H9 (cell line): ENCODE measurements at regions not wholly inside any gene's neighbourhood (a gene's known extent, or its start where the extent isn't known, plus 50 kb on each side); places are given as distances from the start of the nearest gene placed in this dataset.

ENCODE experiments used
- DNase-seq: peaks from one replicate; pipeline ENCODE4 v3.0.0-alpha.2; 2017
- H2AFZ ChIP-seq: one replicate; pipeline ENCODE4 v1.6.1; 2013; ENCODE audit warnings: mild to moderate bottlenecking, low read length, control low read depth, moderate library complexity
- H2AK5ac ChIP-seq: 2 replicates; pipeline ENCODE4 v1.6.1; 2013; ENCODE audit warnings: low read length, control low read depth, mixed read lengths; ENCODE audit not compliant: insufficient read length
- H2BK120ac ChIP-seq: one replicate; pipeline ENCODE4 v1.6.1; 2013; ENCODE audit warnings: low read depth, mild to moderate bottlenecking, low read length, control low read depth, inconsistent platforms; ENCODE audit not compliant: poor library complexity, severe bottlenecking
- H2BK12ac ChIP-seq: 2 replicates; pipeline ENCODE4 v1.6.1; 2013; ENCODE audit warnings: low read length, control low read depth, mixed read lengths, low read depth; ENCODE audit not compliant: insufficient read length
- H2BK15ac ChIP-seq: 2 replicates; pipeline ENCODE4 v1.6.1; 2013; ENCODE audit warnings: low read depth, low read length, control low read depth
- H2BK20ac ChIP-seq: one replicate; pipeline ENCODE4 v1.6.1; 2013; ENCODE audit warnings: low read depth, mild to moderate bottlenecking, low read length, control low read depth, inconsistent platforms; ENCODE audit not compliant: poor library complexity, severe bottlenecking
- H2BK5ac ChIP-seq: 2 replicates; pipeline ENCODE4 v1.6.1; 2013; ENCODE audit warnings: low read length, control low read depth, mixed read lengths; ENCODE audit not compliant: insufficient read length
- H3K14ac ChIP-seq: 2 replicates; pipeline ENCODE4 v1.6.1; 2013; ENCODE audit warnings: low read length, control low read depth; ENCODE audit not compliant: insufficient read depth
- H3K18ac ChIP-seq: 2 replicates; pipeline ENCODE4 v1.6.1; 2013; ENCODE audit warnings: low read depth, mild to moderate bottlenecking, mixed read lengths, low read length, control low read depth; ENCODE audit not compliant: insufficient read length
- H3K23ac ChIP-seq: 2 replicates; pipeline ENCODE4 v1.6.1; 2013; ENCODE audit warnings: low read length, control low read depth, mixed read lengths, low read depth; ENCODE audit not compliant: insufficient read length
- H3K23me2 ChIP-seq: 2 replicates; pipeline ENCODE4 v1.6.1; 2013; ENCODE audit warnings: low read depth, mild to moderate bottlenecking, mixed read lengths, low read length, control low read depth; ENCODE audit not compliant: insufficient read length, poor library complexity, severe bottlenecking
- H3K27ac ChIP-seq: 2 replicates; pipeline ENCODE4 v1.5.1; 2013; ENCODE audit warnings: low read length, control low read depth, mixed read lengths, low read depth; ENCODE audit not compliant: insufficient read length
- H3K27me3 ChIP-seq: 2 replicates; pipeline ENCODE4 v1.6.1; 2013; ENCODE audit warnings: low read length, control low read depth, inconsistent platforms; ENCODE audit not compliant: insufficient read depth
- H3K4ac ChIP-seq: 2 replicates; pipeline ENCODE4 v1.6.1; 2013; ENCODE audit warnings: low read depth, mild to moderate bottlenecking, control low read depth, inconsistent platforms, low read length, moderate library complexity
- H3K4me1 ChIP-seq: 2 replicates; pipeline ENCODE4 v1.6.1; 2013; ENCODE audit warnings: low read length, control low read depth, inconsistent platforms; ENCODE audit not compliant: insufficient read depth
- H3K4me2 ChIP-seq: 2 replicates; pipeline ENCODE4 v1.6.1; 2013; ENCODE audit warnings: low read length, control low read depth, mixed read lengths; ENCODE audit not compliant: insufficient read length, insufficient read depth
- H3K56ac ChIP-seq: 2 replicates; pipeline ENCODE4 v1.6.1; 2013; ENCODE audit warnings: low read depth, mild to moderate bottlenecking, mixed read lengths, low read length, control low read depth; ENCODE audit not compliant: insufficient read length
- H3K79me1 ChIP-seq: 2 replicates; pipeline ENCODE4 v1.6.1; 2013; ENCODE audit warnings: low read depth, mild to moderate bottlenecking, moderate library complexity, low read length, control low read depth, inconsistent platforms; ENCODE audit not compliant: insufficient read depth, poor library complexity, severe bottlenecking
- H3K79me2 ChIP-seq: 2 replicates; pipeline ENCODE4 v1.6.1; 2013; ENCODE audit warnings: low read length, control low read depth, inconsistent platforms; ENCODE audit not compliant: insufficient read depth
- H3K9ac ChIP-seq: 2 replicates; pipeline ENCODE4 v1.6.1; 2013; ENCODE audit warnings: low read length, control low read depth, mixed read lengths; ENCODE audit not compliant: insufficient read length; ENCODE audit errors: extremely low read depth
- H3K9me3 ChIP-seq: one replicate; pipeline ENCODE4 v1.6.1; 2013; ENCODE audit warnings: low read depth, low read length, inconsistent platforms; ENCODE audit not compliant: control insufficient read depth
- H3T11ph ChIP-seq: one replicate; pipeline ENCODE4 v1.6.1; 2013; ENCODE audit warnings: mild to moderate bottlenecking, low read length, control low read depth, inconsistent platforms
- H4K20me1 ChIP-seq: one replicate; pipeline ENCODE4 v1.6.1; 2013; ENCODE audit not compliant: control insufficient read depth, insufficient read length, insufficient read depth
- H4K5ac ChIP-seq: 2 replicates; pipeline ENCODE4 v1.6.1; 2013; ENCODE audit warnings: low read depth, mild to moderate bottlenecking, mixed read lengths, low read length, control low read depth; ENCODE audit not compliant: insufficient read length
- H4K8ac ChIP-seq: replicated peaks from 2 replicates; pipeline ENCODE4 v1.6.1; 2013; ENCODE audit warnings: low read length, control low read depth, mixed read lengths, low read depth; ENCODE audit not compliant: insufficient read length
- H4K91ac ChIP-seq: 2 replicates; pipeline ENCODE4 v1.6.1; 2013; ENCODE audit warnings: low read depth, mild to moderate bottlenecking, moderate library complexity, mixed read lengths, low read length, control low read depth; ENCODE audit not compliant: insufficient read length
- H3K27ac Mint-ChIP-seq, 3 experiments: 2 replicates in 2 of 3; 3 replicates in 1 of 3; pipeline ENCODE4 v1.8.0; 2020 to 2021; ENCODE audit warnings: mixed read lengths in 3 of 3, mild to moderate bottlenecking in 1 of 3, moderate library complexity in 1 of 3
- H3K27me3 Mint-ChIP-seq: 2 replicates; pipeline ENCODE4 v1.8.0; 2021; ENCODE audit warnings: low read depth, mild to moderate bottlenecking, moderate library complexity, mixed read lengths
- H3K36me3 Mint-ChIP-seq, 3 experiments: 2 replicates in 2 of 3; 3 replicates in 1 of 3; pipeline ENCODE4 v1.8.0; 2020 to 2021; ENCODE audit warnings: low read depth in 3 of 3, mixed read lengths in 3 of 3; ENCODE audit not compliant: insufficient read depth in 1 of 3
- H3K4me1 Mint-ChIP-seq, 2 experiments: 2 replicates each; pipeline ENCODE4 v1.8.0; 2020; ENCODE audit warnings: mixed read lengths in 2 of 2
- H3K4me3 Mint-ChIP-seq, 2 experiments: 2 replicates in 1 of 2; 3 replicates in 1 of 2; pipeline ENCODE4 v1.8.0; 2020 to 2021; ENCODE audit warnings: mild to moderate bottlenecking in 2 of 2, mixed read lengths in 2 of 2, moderate library complexity in 1 of 2
- H3K9me3 Mint-ChIP-seq, 2 experiments: 2 replicates in 1 of 2; 3 replicates in 1 of 2; pipeline ENCODE4 v1.8.0; 2020; ENCODE audit warnings: mild to moderate bottlenecking in 2 of 2, mixed read lengths in 2 of 2, moderate library complexity in 1 of 2
- WGBS: extraction: QIAGEN DNeasy Blood & Tissue Kit; methylation state at CpG from one replicate; pipeline ENCODE4 v1.1.7; 2013; ENCODE audit warnings: missing lambda C conversion rate, low lambda C conversion rate, mixed read lengths; ENCODE audit not compliant: insufficient read length; ENCODE audit errors: extremely low coverage; 5-methylcytosine and 5-hydroxymethylcytosine counted together
- TF ChIP-seq, protein P1 (sequence below): fragments of 200-600 bp; sonication (generic); conservative IDR thresholded peaks from 3 replicates; pipeline ENCODE4 v1.8.0; 2021; ENCODE audit warnings: antibody characterized with exemption, mild to moderate bottlenecking

- Histone ChIP-seq H3K4me2 (peak overlapping the region; percentile 22), H2BK15ac (no peak overlapping the region), H3K9me3 (no peaks in the 10 kb centered on the region), H3K18ac (no peak overlapping the region), H2BK20ac (no peak overlapping the region), H2AK5ac (no peak overlapping the region), H4K5ac (no peak overlapping the region), H3K27me3 (no peaks in the 10 kb centered on the region), H3K9ac (no peak overlapping the region), H2BK12ac (no peak overlapping the region), H2BK120ac (no peak overlapping the region), H3T11ph (no peak overlapping the region), H3K14ac (no peak overlapping the region), H2AFZ (no peak overlapping the region), H3K79me1 (no peaks in the 10 kb centered on the region), H4K20me1 (no peaks in the 10 kb centered on the region), H4K91ac (no peak overlapping the region), H3K23ac (no peak overlapping the region), H4K8ac (no peak overlapping the region), H3K4ac (no peak overlapping the region), H3K27ac (no peak overlapping the region), H2BK5ac (no peak overlapping the region), H3K4me1 (no peaks in the 10 kb centered on the region; the same call in 1 of the 2 replicates), H3K23me2 (no peaks in the 10 kb centered on the region), H3K79me2 (no peaks in the 10 kb centered on the region), H3K56ac (no peak overlapping the region)
- no peak for DNase-seq
- H3K27ac Mint-ChIP-seq: peak overlapping the region; percentile 65 to 95 (median 81); a peak in 6 of 7 replicates
- WGBS: no CpG with 5 or more reads among the region's 8 CpGs
- H3K36me3 Mint-ChIP-seq: peaks cover 2 to 19% (median 2%) of the 10 kb centered on the region in 3 experiments; a peak in 5 of 7 replicates
- peaks cover 27 to 36% of the 10 kb centered on the region in 2 experiments for H3K4me1 Mint-ChIP-seq
- TF ChIP-seq, protein P1, sequence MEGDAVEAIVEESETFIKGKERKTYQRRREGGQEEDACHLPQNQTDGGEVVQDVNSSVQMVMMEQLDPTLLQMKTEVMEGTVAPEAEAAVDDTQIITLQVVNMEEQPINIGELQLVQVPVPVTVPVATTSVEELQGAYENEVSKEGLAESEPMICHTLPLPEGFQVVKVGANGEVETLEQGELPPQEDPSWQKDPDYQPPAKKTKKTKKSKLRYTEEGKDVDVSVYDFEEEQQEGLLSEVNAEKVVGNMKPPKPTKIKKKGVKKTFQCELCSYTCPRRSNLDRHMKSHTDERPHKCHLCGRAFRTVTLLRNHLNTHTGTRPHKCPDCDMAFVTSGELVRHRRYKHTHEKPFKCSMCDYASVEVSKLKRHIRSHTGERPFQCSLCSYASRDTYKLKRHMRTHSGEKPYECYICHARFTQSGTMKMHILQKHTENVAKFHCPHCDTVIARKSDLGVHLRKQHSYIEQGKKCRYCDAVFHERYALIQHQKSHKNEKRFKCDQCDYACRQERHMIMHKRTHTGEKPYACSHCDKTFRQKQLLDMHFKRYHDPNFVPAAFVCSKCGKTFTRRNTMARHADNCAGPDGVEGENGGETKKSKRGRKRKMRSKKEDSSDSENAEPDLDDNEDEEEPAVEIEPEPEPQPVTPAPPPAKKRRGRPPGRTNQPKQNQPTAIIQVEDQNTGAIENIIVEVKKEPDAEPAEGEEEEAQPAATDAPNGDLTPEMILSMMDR: no peak
- 0 out of 5 replicates have a peak overlapping the region, but pooled peaks of 1 of the 2 experiments have one; percentile 0 for H3K4me3 Mint-ChIP-seq
- no peaks in the 10 kb centered on the region for H3K27me3 Mint-ChIP-seq
- peaks cover 0 to 2% of the 10 kb centered on the region in 2 experiments; a peak in 2 of 5 replicates for H3K9me3 Mint-ChIP-seq
These were observed 981.7 kb upstream of the NCAM2 start for GRCh38 chr21:20016435-20017005.
